HEK293T (cell line): ENCODE measurements at regions not wholly inside any gene's neighbourhood (a gene's known extent, or its start where the extent isn't known, plus 50 kb on each side); places are given as distances from the start of the nearest gene placed in this dataset.

Experiments
- ARNT ChIP-seq: fragments of 450-650 bp; IDR thresholded peaks from 2 replicates; pipeline ENCODE4 v1.6.1; 2017; ENCODE audit warnings: mild to moderate bottlenecking
- BHLHE40 ChIP-seq: fragments of 450-650 bp; IDR thresholded peaks from 2 replicates; pipeline ENCODE4 v1.6.1; 2016; ENCODE audit warnings: mild to moderate bottlenecking, moderate library complexity, borderline replicate concordance
- ELF4 ChIP-seq: fragments of 450-650 bp; IDR thresholded peaks from 2 replicates; pipeline ENCODE4 v1.6.1; 2017; ENCODE audit warnings: antibody characterized with exemption
- FOXM1 ChIP-seq: fragments of 450-650 bp; IDR thresholded peaks from 2 replicates; pipeline ENCODE4 v1.6.1; 2017; ENCODE audit warnings: mild to moderate bottlenecking, borderline replicate concordance
- HDGF ChIP-seq: fragments of 450-650 bp; IDR thresholded peaks from 2 replicates; pipeline ENCODE4 v1.6.1; 2017; ENCODE audit warnings: antibody characterized with exemption, borderline replicate concordance
- L3MBTL2 ChIP-seq: fragments of 450-650 bp; conservative IDR thresholded peaks from 2 replicates; pipeline ENCODE4 v1.6.1; 2016; ENCODE audit warnings: mild to moderate bottlenecking
- LEF1 ChIP-seq: fragments of 450-650 bp; IDR thresholded peaks from 2 replicates; pipeline ENCODE4 v1.6.1; 2017; ENCODE audit warnings: mild to moderate bottlenecking, borderline replicate concordance
- NFRKB ChIP-seq: fragments of 450-650 bp; IDR thresholded peaks from 2 replicates; pipeline ENCODE4 v1.6.1; 2016; ENCODE audit warnings: mild to moderate bottlenecking, moderate library complexity
- SP1 ChIP-seq: fragments of 450-650 bp; IDR thresholded peaks from 2 replicates; pipeline ENCODE4 v1.6.1; 2017
- SUZ12 ChIP-seq: fragments of 450-650 bp; IDR thresholded peaks from 2 replicates; pipeline ENCODE4 v1.6.1; 2016; ENCODE audit warnings: mild to moderate bottlenecking
- TARDBP ChIP-seq: fragments of 450-650 bp; IDR thresholded peaks from 2 replicates; pipeline ENCODE4 v1.6.1; 2016
- TF ChIP-seq, protein P1 (sequence below): fragments of 450-650 bp; IDR thresholded peaks from 2 replicates; pipeline ENCODE4 v1.6.1; 2016

DNA sequence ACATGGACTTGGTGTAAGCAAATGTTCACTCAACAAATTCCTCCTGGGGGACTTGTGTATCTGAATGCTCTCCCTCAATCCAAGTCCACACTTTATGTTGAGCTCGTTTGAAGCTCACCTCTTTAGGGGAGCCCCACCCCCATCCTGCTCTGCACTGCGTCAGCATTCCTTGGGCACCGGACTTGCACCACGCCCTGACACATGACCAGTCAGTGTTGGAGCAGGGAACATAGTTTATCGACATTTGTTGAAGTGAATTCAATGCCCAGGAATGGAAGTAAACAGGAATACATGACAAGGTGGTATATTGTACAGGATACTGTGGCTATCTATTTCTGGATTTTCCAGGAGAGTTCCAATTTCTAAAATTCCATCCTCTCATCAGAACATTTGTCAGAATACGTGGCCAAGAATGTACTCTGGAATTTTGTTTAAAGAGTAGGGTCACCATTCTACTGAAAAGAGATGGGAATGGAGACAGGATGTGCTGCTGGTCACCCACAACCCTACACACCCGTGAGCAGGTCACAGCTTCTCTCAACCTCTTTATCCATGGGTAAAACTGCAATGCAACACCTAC, 60.0 kb upstream of the LNX1 start:
- no peak for TF ChIP-seq BHLHE40
- no peak for TF ChIP-seq LEF1
- TF ChIP-seq FOXM1 = no peak
- no peak for TF ChIP-seq TARDBP
- no peak for TF ChIP-seq L3MBTL2
- TF ChIP-seq SUZ12 = no peak
- TF ChIP-seq, protein P1, sequence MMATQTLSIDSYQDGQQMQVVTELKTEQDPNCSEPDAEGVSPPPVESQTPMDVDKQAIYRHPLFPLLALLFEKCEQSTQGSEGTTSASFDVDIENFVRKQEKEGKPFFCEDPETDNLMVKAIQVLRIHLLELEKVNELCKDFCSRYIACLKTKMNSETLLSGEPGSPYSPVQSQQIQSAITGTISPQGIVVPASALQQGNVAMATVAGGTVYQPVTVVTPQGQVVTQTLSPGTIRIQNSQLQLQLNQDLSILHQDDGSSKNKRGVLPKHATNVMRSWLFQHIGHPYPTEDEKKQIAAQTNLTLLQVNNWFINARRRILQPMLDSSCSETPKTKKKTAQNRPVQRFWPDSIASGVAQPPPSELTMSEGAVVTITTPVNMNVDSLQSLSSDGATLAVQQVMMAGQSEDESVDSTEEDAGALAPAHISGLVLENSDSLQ = no peak
- no peak for TF ChIP-seq NFRKB
- no peak for TF ChIP-seq SP1
- no peak for TF ChIP-seq ELF4
- TF ChIP-seq HDGF = no peak
- no peak for TF ChIP-seq ARNT
